HG02759 (cell line): ENCODE measurements at regions not wholly inside any gene's neighbourhood (a gene's known extent, or its start where the extent isn't known, plus 50 kb on each side); places are given as distances from the start of the nearest gene placed in this dataset.

ENCODE experiments used
- ATAC-seq: cut with Tn5 transposase; IDR thresholded peaks from one replicate; pipeline ENCODE4 v1.9.1; 2021; ENCODE audit warnings: mild to moderate bottlenecking, moderate library complexity; ENCODE audit not compliant: unreplicated experiment

- no peak for ATAC-seq
These were observed 53.4 kb upstream of the STK17B start for GRCh38 chr2:196224756-196225155.

GRCh38 chr2:196225213-196225612, 53.8 kb upstream of the STK17B start:
- ATAC-seq: no peak

- ATAC-seq: no peak
These were observed 54.8 kb upstream of the STK17B start for GRCh38 chr2:196226058-196226706.

GRCh38 chr2:196226707-196227065, 55.3 kb upstream of the STK17B start:
- ATAC-seq: no peak

GRCh38 chr2:196229013-196229412, 57.6 kb upstream of the STK17B start:
- no peak for ATAC-seq

- no peak for ATAC-seq
These were observed 58.9 kb upstream of the STK17B start for GRCh38 chr2:196230061-196230854.

- peak; percentile 15 for ATAC-seq
These were observed 61.8 kb upstream of the STK17B start for GRCh38 chr2:196233021-196233804.

- peak; percentile 70 for ATAC-seq
These were observed 62.6 kb upstream of the STK17B start for GRCh38 chr2:196233805-196234475.

GRCh38 chr2:196234672-196235071, 63.3 kb upstream of the STK17B start:
- peak; percentile 58 for ATAC-seq

- no peak for ATAC-seq
These were observed 67.5 kb upstream of the STK17B start for GRCh38 chr2:196238836-196239380.

GRCh38 chr2:196239622-196240587, 68.5 kb upstream of the STK17B start:
- ATAC-seq: peak; percentile 71

- no peak for ATAC-seq
These were observed 69.8 kb upstream of the STK17B start for GRCh38 chr2:196241175-196241574.

GRCh38 chr2:196242131-196242620, 70.8 kb upstream of the STK17B start:
- ATAC-seq: peak; percentile 87

- ATAC-seq: no peak
These were observed 73.1 kb upstream of the STK17B start for GRCh38 chr2:196244516-196244915.

GRCh38 chr2:196244966-196245365, 73.6 kb upstream of the STK17B start:
- no peak for ATAC-seq

- no peak for ATAC-seq
These were observed 74.2 kb upstream of the STK17B start for GRCh38 chr2:196245378-196246140.

GRCh38 chr2:196247114-196247975, 76.0 kb upstream of the STK17B start:
- ATAC-seq: no peak

- no peak for ATAC-seq
These were observed 76.5 kb upstream of the STK17B start for GRCh38 chr2:196247976-196248280.
